Astrocyte (in vitro differentiated cells and primary cell): ENCODE measurements at regions not wholly inside any gene's neighbourhood (a gene's known extent, or its start where the extent isn't known, plus 50 kb on each side); places are given as distances from the start of the nearest gene placed in this dataset.

Experiments used
- EZH2 ChIP-seq: IDR thresholded peaks from 2 replicates; pipeline ENCODE4 v1.6.1; 2012; ENCODE audit warnings: mild to moderate bottlenecking, low read length, inconsistent platforms; ENCODE audit not compliant: insufficient read depth
- TF ChIP-seq, protein P1 (sequence below): IDR thresholded peaks from 2 replicates; pipeline ENCODE4 v1.5.1; 2011; ENCODE audit warnings: low read depth, mild to moderate bottlenecking, inconsistent platforms, low read length, moderate library complexity; ENCODE audit not compliant: insufficient read depth

DNA sequence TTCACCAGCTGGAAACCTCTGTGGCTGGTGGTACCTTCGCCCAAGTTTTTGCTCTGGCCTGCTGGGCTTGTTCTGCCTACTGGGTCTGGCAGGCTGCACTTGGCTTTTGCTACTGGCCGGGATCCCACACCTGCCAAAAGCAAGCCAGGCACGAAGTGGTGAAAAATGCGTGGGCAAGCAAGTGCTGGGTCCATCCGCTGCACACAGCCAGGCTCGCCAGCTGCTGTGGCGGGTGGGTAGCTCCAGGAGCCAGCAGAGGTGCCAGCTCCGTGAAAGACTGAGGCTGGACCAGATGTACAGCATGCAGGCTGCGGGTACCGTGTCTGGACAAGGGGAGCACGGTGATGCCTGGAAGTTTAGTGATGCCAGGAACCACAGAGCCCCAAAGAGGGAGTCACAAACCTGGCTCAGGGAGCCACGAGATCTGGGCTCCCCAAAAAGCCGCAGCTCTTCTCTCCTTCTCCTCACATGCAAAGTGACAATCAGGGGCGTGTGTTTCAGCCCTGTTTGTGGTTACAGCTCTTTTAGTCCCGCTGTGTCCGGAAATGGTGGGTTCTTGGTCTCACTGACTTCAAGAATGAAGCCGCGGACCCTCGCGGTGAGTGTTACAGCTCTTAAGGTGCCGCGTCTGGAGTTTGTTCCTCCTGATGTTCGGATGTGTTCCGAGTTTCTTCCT lies 1455.6 kb upstream of the GBE1 start:
- TF ChIP-seq, protein P1, sequence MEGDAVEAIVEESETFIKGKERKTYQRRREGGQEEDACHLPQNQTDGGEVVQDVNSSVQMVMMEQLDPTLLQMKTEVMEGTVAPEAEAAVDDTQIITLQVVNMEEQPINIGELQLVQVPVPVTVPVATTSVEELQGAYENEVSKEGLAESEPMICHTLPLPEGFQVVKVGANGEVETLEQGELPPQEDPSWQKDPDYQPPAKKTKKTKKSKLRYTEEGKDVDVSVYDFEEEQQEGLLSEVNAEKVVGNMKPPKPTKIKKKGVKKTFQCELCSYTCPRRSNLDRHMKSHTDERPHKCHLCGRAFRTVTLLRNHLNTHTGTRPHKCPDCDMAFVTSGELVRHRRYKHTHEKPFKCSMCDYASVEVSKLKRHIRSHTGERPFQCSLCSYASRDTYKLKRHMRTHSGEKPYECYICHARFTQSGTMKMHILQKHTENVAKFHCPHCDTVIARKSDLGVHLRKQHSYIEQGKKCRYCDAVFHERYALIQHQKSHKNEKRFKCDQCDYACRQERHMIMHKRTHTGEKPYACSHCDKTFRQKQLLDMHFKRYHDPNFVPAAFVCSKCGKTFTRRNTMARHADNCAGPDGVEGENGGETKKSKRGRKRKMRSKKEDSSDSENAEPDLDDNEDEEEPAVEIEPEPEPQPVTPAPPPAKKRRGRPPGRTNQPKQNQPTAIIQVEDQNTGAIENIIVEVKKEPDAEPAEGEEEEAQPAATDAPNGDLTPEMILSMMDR, result no peak
- no peak for TF ChIP-seq EZH2
